HG02943 (cell line): ENCODE measurements at regions not wholly inside any gene's neighbourhood (a gene's known extent, or its start where the extent isn't known, plus 50 kb on each side); places are given as distances from the start of the nearest gene placed in this dataset.
"Not testable (repeated sequence)": the region's sequence is repeated elsewhere in the genome, so short reads cannot be mapped to it uniquely, and the experiment has no call there.

Source experiments
- ATAC-seq: cut with Tn5 transposase; IDR thresholded peaks from one replicate; pipeline ENCODE4 v1.9.1; 2021; ENCODE audit warnings: mild to moderate bottlenecking, low read depth, moderate library complexity; ENCODE audit not compliant: unreplicated experiment

- ATAC-seq: no peak
Observed at GRCh38 chr9:25850803-25851202, 172.6 kb upstream of the TUSC1 start.

- no peak for ATAC-seq
Observed at GRCh38 chr9:25845867-25846266, 167.6 kb upstream of the TUSC1 start.

- no peak for ATAC-seq
Observed at GRCh38 chr9:25830381-25830780, 152.1 kb upstream of the TUSC1 start.

- no peak for ATAC-seq
Observed at GRCh38 chr9:25827626-25828025, 149.4 kb upstream of the TUSC1 start.

- no peak for ATAC-seq
Observed at GRCh38 chr9:25816439-25816838, 138.2 kb upstream of the TUSC1 start.

GRCh38 chr9:25814023-25814422 lies 135.8 kb upstream of the TUSC1 start:
- ATAC-seq: no peak

GRCh38 chr9:25813478-25813877 lies 135.2 kb upstream of the TUSC1 start:
- ATAC-seq: no peak

GRCh38 chr9:25808554-25808953 lies 130.3 kb upstream of the TUSC1 start:
- no peak for ATAC-seq

- ATAC-seq: no peak
Observed at GRCh38 chr9:25804856-25805255, 126.6 kb upstream of the TUSC1 start.

GRCh38 chr9:25801989-25802388 lies 123.7 kb upstream of the TUSC1 start:
- ATAC-seq: not testable (repeated sequence)

- no peak for ATAC-seq
Observed at GRCh38 chr9:25773805-25774204, 95.6 kb upstream of the TUSC1 start.

- no peak for ATAC-seq
Observed at GRCh38 chr9:25755951-25756350, 77.7 kb upstream of the TUSC1 start.

GRCh38 chr9:25752398-25752797 lies 74.2 kb upstream of the TUSC1 start:
- ATAC-seq: no peak

- no peak for ATAC-seq
Observed at GRCh38 chr9:25742256-25742655, 64.0 kb upstream of the TUSC1 start.

- no peak for ATAC-seq
Observed at GRCh38 chr9:25733336-25733982, 55.2 kb upstream of the TUSC1 start.

- not testable (repeated sequence) for ATAC-seq
Observed at GRCh38 chr9:25731895-25732794, 53.9 kb upstream of the TUSC1 start.
